ENCODE measurements at regions not wholly inside any gene's neighbourhood (a gene's known extent, or its start where the extent isn't known, plus 50 kb on each side); places are given as distances from the start of the nearest gene placed in this dataset.
A peak's percentile ranks its signal among the peaks of the same experiment; 100 is the strongest.

DNA sequence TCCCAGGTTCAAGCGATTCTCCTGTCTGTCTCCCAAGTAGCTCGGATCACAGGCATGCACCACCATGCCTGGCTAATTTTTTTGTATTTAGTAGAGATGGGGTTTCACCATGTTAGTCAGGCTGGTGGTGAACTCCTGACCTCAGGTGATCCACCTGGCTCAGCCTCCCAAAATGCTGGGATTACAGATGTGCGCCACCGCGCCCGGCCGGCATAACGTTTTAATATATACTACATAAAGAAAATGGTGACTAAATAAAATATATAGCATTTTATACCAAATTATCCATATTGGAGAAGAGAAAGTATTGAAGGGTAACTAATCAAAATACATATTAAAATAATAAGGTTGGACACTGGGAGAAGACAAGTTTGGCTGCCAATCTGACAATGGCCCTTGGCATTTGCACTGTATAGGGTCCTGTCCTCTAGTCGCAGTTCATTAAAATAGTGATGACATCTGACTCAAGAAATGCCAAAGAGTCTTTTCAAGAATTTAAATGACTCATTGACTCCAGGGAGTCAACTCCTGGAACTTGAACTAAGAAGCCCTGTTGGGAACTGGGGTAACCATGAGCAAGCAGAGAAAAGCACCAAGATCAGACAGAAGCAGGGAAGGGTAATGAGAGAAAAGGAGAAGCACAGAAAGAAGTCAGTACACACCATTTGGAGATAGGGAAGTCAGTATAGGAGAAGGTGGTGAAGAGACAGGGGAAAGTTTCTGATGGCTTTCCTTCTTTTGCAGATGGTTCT lies 91.1 kb downstream of the CH25H start:
- Histone ChIP-seq H3K4me1 (ENCODE audit: insufficient read depth, low read length) (no peaks in the 10 kb centered on the region), H4K91ac (ENCODE audit: insufficient read length, low read depth, low read length) (no peak overlapping the region), H3K9me3 (ENCODE audit: control insufficient read depth, low read depth, low read length) (no peaks in the 10 kb centered on the region), H3K9ac (ENCODE audit: extremely low read depth, insufficient read length, low read length) (no peak overlapping the region), H2BK20ac (ENCODE audit: low read depth, low read length, poor library complexity, severe bottlenecking) (no peak overlapping the region), H2BK120ac (ENCODE audit: low read depth, low read length, poor library complexity, severe bottlenecking) (no peak overlapping the region), H3K4me2 (ENCODE audit: insufficient read depth, insufficient read length, low read length) (no peak overlapping the region), H3K14ac (ENCODE audit: insufficient read depth, low read length) (no peak overlapping the region), H3K27me3 (ENCODE audit: insufficient read depth, low read length) (no peaks in the 10 kb centered on the region), H3K79me1 (ENCODE audit: insufficient read depth, low read depth, low read length, poor library complexity, severe bottlenecking) (no peaks in the 10 kb centered on the region), H3K4ac (ENCODE audit: low read depth, low read length) (no peak overlapping the region), H2AK5ac (ENCODE audit: insufficient read length, low read length) (no peak overlapping the region), H3K23me2 (ENCODE audit: insufficient read length, low read depth, low read length, poor library complexity, severe bottlenecking) (no peaks in the 10 kb centered on the region), H2AFZ (ENCODE audit: low read length) (no peak overlapping the region), H2BK5ac (ENCODE audit: insufficient read length, low read length) (no peak overlapping the region), H4K8ac (replicated peaks; ENCODE audit: insufficient read length, low read depth, low read length) (no peak overlapping the region), H2BK12ac (ENCODE audit: insufficient read length, low read depth, low read length) (no peak overlapping the region), H2BK15ac (ENCODE audit: low read depth, low read length) (no peak overlapping the region), H4K20me1 (ENCODE audit: control insufficient read depth, insufficient read depth, insufficient read length) (no peaks in the 10 kb centered on the region), H3K27ac (ENCODE audit: insufficient read length, low read depth, low read length) (no peak overlapping the region), H3K23ac (ENCODE audit: insufficient read length, low read depth, low read length) (no peak overlapping the region), H4K5ac (ENCODE audit: insufficient read length, low read depth, low read length) (no peak overlapping the region), H3K79me2 (ENCODE audit: insufficient read depth, low read length) (no peaks in the 10 kb centered on the region), H3T11ph (ENCODE audit: low read length) (no peak overlapping the region), H3K18ac (ENCODE audit: insufficient read length, low read depth, low read length) (no peak overlapping the region), H3K56ac (ENCODE audit: insufficient read length, low read depth, low read length) (no peak overlapping the region)
- Mint-ChIP-seq H3K27ac (peak overlapping the region in 1 of 3 experiments; percentile 31; a peak in 1 of 7 replicates), H3K27me3 (ENCODE audit: low read depth) (no peaks in the 10 kb centered on the region), H3K9me3 (no peaks in the 10 kb centered on the region), H3K4me3 (no peak overlapping the region), H3K36me3 (ENCODE audit: insufficient read depth in 1 of 3, low read depth in 3 of 3) (no peaks in the 10 kb centered on the region; a peak in 1 of 7 replicates), H3K4me1 (peaks cover 0 to 4% of the 10 kb centered on the region in 2 experiments; a peak in 2 of 4 replicates)
- TF ChIP-seq, protein P1, sequence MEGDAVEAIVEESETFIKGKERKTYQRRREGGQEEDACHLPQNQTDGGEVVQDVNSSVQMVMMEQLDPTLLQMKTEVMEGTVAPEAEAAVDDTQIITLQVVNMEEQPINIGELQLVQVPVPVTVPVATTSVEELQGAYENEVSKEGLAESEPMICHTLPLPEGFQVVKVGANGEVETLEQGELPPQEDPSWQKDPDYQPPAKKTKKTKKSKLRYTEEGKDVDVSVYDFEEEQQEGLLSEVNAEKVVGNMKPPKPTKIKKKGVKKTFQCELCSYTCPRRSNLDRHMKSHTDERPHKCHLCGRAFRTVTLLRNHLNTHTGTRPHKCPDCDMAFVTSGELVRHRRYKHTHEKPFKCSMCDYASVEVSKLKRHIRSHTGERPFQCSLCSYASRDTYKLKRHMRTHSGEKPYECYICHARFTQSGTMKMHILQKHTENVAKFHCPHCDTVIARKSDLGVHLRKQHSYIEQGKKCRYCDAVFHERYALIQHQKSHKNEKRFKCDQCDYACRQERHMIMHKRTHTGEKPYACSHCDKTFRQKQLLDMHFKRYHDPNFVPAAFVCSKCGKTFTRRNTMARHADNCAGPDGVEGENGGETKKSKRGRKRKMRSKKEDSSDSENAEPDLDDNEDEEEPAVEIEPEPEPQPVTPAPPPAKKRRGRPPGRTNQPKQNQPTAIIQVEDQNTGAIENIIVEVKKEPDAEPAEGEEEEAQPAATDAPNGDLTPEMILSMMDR (conservative IDR thresholded peaks at IDR 0.05): no peak
- WGBS (ENCODE audit: extremely low coverage, insufficient read length, low lambda C conversion rate): no CpG with 5 or more reads among the region's 9 CpGs
- DNase-seq: no peak
